ENCODE measurements at regions not wholly inside any gene's neighbourhood (a gene's known extent, or its start where the extent isn't known, plus 50 kb on each side); places are given as distances from the start of the nearest gene placed in this dataset.

DNA sequence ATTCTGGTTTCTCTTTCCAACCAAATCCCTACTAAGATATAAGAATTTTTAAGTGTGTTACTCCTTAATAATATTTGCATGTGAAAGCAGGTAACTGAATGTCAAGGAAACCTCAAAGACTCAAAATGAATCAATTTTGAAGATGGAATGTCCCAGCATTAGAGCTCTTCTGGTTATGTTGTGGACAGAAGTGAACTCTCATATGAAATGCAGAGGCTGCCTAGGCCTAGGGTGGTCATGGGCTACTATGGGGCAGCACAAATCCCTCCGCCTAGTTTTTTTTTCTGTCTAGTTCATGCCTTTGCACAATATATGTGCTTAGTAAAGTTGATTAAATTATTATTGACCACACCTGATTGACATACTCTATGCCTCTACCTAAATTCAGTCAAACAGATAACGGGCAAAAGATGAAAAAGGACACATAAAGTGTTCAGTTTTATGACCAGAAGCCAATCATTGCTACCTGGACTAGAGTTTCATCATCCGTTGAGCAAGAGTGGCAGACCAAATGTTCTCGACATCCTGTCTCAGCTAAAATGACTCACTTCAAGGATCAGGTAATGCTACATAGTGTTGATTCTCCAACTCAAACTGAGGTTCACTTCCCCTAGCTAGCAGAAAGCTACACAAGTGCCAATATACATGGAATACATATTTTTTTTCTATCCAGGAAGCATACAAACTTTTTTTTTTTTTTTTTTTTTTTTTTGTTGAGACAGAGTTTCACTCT, 1211.4 kb downstream of the VRK1 start:
- TF ChIP-seq EZH2 (IDR thresholded peaks at IDR 0.05; ENCODE audit: insufficient read depth, poor library complexity, severe bottlenecking) = no peak
- no peak for TF ChIP-seq EZH2phosphoT487 (IDR thresholded peaks at IDR 0.05; ENCODE audit: insufficient read depth, low read depth)

Measured in GM23248 (cell line).